Hepatocyte (in vitro differentiated cells): ENCODE measurements at regions not wholly inside any gene's neighbourhood (a gene's known extent, or its start where the extent isn't known, plus 50 kb on each side); places are given as distances from the start of the nearest gene placed in this dataset.

Experiments used
- EZH2 ChIP-seq: fragments of 200-600 bp; sonication (generic); IDR thresholded peaks from 2 replicates; pipeline ENCODE4 v1.6.1; 2016; ENCODE audit warnings: antibody characterized with exemption, mild to moderate bottlenecking, borderline replicate concordance
- TF ChIP-seq, protein P1 (sequence below): fragments of 200-600 bp; sonication (generic); IDR thresholded peaks from 2 replicates; pipeline ENCODE4 v1.5.1; 2016; ENCODE audit warnings: antibody characterized with exemption, mild to moderate bottlenecking; ENCODE audit not compliant: poor library complexity

DNA sequence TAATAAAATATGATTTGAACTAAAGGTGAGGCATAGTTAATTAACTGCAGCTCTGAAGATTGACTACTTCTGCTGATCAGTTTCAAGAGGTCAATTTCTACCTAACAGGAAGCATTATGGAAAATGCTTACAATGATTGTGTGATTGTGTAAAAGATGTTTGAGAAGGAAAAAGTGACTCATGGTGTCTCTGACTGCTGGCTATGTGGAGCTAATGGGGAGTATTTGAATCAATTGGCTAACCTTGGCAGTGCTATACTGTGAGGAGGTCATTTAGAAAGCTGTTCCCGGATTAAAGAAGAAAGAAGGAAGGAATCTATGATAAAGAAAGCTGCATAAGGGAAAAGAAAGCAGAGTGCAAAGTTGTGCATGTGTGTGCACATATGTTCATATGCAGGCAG, 376.5 kb downstream of the ADGRL2 start:
- TF ChIP-seq, protein P1, sequence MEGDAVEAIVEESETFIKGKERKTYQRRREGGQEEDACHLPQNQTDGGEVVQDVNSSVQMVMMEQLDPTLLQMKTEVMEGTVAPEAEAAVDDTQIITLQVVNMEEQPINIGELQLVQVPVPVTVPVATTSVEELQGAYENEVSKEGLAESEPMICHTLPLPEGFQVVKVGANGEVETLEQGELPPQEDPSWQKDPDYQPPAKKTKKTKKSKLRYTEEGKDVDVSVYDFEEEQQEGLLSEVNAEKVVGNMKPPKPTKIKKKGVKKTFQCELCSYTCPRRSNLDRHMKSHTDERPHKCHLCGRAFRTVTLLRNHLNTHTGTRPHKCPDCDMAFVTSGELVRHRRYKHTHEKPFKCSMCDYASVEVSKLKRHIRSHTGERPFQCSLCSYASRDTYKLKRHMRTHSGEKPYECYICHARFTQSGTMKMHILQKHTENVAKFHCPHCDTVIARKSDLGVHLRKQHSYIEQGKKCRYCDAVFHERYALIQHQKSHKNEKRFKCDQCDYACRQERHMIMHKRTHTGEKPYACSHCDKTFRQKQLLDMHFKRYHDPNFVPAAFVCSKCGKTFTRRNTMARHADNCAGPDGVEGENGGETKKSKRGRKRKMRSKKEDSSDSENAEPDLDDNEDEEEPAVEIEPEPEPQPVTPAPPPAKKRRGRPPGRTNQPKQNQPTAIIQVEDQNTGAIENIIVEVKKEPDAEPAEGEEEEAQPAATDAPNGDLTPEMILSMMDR = no peak
- TF ChIP-seq EZH2 = no peak
